ENCODE measurements at regions not wholly inside any gene's neighbourhood (a gene's known extent, or its start where the extent isn't known, plus 50 kb on each side); places are given as distances from the start of the nearest gene placed in this dataset.

DNA sequence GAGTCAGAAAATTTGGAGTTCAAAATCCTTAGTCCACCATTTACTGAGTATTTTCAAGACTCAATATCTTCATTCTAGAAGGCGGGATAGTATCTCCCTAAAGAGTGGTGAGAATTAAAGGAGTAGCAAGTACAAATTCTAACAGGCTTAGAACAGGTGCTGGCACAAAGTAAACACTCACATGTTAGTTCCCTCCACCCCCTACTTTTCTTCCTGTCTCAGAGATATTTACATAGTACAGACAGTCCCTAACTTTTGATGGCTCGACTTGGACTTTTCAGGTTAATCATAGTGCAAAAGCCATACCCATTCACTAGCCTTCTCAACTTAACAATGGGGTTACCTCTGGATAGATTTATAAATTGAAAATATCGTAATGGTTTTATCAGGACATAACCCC, 476.2 kb upstream of the RASGRP1 start:
- in situ Hi-C loops (cut with MboI; ENCODE audit: low sequenced_read_pairs in 4 of 4) (no loop called here), intact Hi-C loops (cut with DNase I; ENCODE audit: low total_unique reads) (no loop called here)
- H3K36me3 ChIP-seq: no peaks in the 10 kb centered on the region
- H3K27ac ChIP-seq: no peak overlapping the region
- TF ChIP-seq, protein P1, sequence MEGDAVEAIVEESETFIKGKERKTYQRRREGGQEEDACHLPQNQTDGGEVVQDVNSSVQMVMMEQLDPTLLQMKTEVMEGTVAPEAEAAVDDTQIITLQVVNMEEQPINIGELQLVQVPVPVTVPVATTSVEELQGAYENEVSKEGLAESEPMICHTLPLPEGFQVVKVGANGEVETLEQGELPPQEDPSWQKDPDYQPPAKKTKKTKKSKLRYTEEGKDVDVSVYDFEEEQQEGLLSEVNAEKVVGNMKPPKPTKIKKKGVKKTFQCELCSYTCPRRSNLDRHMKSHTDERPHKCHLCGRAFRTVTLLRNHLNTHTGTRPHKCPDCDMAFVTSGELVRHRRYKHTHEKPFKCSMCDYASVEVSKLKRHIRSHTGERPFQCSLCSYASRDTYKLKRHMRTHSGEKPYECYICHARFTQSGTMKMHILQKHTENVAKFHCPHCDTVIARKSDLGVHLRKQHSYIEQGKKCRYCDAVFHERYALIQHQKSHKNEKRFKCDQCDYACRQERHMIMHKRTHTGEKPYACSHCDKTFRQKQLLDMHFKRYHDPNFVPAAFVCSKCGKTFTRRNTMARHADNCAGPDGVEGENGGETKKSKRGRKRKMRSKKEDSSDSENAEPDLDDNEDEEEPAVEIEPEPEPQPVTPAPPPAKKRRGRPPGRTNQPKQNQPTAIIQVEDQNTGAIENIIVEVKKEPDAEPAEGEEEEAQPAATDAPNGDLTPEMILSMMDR (IDR thresholded peaks at IDR 0.05 in 4 of 5, conservative IDR thresholded peaks at IDR 0.05 in 1 of 5): no peak
- TF ChIP-seq POLR2A (IDR thresholded peaks at IDR 0.05): no peak
- no peaks in the 10 kb centered on the region for H3K27me3 ChIP-seq
- ATAC-seq (no peak), DNase-seq (no peak)
- no peaks in the 10 kb centered on the region for H3K9me3 ChIP-seq
- H3K4me1 ChIP-seq: no peaks in the 10 kb centered on the region
- no peak overlapping the region for H3K4me3 ChIP-seq

DNA sequence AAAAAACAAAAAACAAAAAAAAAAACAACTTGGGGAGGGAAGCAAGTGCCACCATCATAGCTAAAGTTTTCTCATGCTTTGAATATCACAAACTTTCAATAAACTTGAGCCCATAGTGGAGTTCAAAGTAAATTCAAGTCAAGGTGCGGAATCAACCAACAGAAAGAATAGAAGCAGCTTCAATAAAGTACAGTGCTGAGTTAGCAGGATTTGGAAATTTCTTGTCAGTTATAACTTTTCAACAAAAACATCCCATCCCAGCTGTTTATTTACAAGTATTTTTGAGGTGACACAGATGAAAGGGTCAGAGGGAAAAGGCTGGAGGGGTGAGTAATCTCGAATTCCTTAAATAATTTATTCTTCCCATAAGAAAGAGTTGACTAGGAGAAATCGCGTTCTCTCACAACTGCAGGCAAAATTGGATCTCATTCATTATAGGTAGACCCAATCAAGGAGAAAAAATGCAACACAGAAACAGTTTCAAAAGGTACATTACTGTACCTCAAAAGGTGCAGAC, 477.4 kb upstream of the RASGRP1 start:
- no peak for TF ChIP-seq POLR2A (IDR thresholded peaks at IDR 0.05)
- TF ChIP-seq, protein P1 (IDR thresholded peaks at IDR 0.05 in 4 of 5, conservative IDR thresholded peaks at IDR 0.05 in 1 of 5): no peak
- intact Hi-C loops (cut with DNase I; ENCODE audit: low total_unique reads): no loop called here
- no peaks in the 10 kb centered on the region for H3K9me3 ChIP-seq
- H3K4me1 ChIP-seq: no peaks in the 10 kb centered on the region
- in situ Hi-C loops (cut with MboI; ENCODE audit: low sequenced_read_pairs in 4 of 4): no loop called here
- no peaks in the 10 kb centered on the region for H3K36me3 ChIP-seq
- H3K27me3 ChIP-seq: no peaks in the 10 kb centered on the region
- no peak overlapping the region for H3K27ac ChIP-seq
- no peak overlapping the region for H3K4me3 ChIP-seq
- ATAC-seq (no peak), DNase-seq (no peak)

DNA sequence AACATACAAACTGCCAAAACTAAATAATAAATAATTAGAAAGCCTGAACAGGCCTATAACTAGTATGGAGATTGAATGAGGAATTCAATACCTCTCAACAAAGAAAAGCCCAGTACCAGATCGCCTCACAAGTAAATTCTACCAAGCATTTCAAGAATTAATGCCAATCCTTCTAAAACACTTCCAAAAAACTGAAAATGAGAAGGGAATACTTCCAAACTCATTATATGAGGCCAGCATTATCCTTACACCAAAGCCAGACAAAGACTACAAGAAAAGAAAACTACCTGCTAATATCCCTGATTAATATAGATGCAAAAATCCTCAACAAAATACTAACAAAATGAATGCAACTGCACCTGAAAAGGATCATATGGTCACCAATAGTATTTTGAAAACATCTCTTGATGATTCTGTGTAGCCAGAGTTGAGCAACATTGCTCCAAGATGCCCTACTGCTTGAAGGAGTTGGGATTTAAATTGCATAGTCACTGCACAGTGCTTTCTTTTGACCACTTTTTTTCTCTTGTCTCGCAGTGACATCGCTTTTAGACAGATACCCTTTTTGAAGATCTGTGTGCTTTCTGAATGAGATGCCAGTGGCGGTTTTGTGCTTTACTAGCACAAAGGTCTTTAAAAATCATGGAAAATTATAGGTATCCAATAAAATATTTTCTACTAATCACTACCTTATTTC, 487.2 kb upstream of the RASGRP1 start:
- no peak for DNase-seq
- peaks cover 0 to 3% (median 0%) of the 10 kb centered on the region in 3 donors for H3K9me3 ChIP-seq
- no peak for ATAC-seq
- no peaks in the 10 kb centered on the region for H3K4me1 ChIP-seq
- no peaks in the 10 kb centered on the region for H3K36me3 ChIP-seq
- no peak for TF ChIP-seq POLR2A (IDR thresholded peaks at IDR 0.05)
- TF ChIP-seq, protein P1 (IDR thresholded peaks at IDR 0.05 in 4 of 5, conservative IDR thresholded peaks at IDR 0.05 in 1 of 5): no peak
- H3K27me3 ChIP-seq: no peaks in the 10 kb centered on the region
- intact Hi-C loops (cut with DNase I; ENCODE audit: low total_unique reads) (no loop called here), in situ Hi-C loops (cut with MboI; ENCODE audit: low sequenced_read_pairs in 4 of 4) (no loop called here)
- H3K27ac ChIP-seq: no peak overlapping the region
- H3K4me3 ChIP-seq: no peak overlapping the region

DNA sequence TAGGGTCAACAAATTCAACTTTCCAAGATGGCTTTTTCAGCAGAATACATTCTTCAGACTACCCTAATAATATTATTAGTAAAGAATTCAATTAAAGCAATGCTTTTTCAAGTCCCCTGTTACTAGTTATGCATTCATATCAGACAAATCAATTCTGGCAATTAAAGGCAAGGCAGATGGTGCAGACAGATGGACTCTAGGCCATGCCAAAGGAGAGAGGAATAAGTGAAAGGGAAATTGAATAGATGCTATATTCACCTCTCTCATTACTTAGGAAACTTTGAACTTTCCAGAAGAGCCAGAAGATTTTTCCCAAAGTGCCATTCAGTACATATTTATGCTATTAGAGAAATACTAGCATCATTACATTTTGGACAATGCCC, 487.7 kb upstream of the RASGRP1 start:
- intact Hi-C loops (cut with DNase I; ENCODE audit: low total_unique reads): no loop called here
- no peaks in the 10 kb centered on the region for H3K27me3 ChIP-seq
- peaks cover 0 to 3% (median 0%) of the 10 kb centered on the region in 3 donors for H3K9me3 ChIP-seq
- ATAC-seq (no peak), DNase-seq (no peak)
- no peak overlapping the region for H3K27ac ChIP-seq
- H3K4me1 ChIP-seq: no peaks in the 10 kb centered on the region
- TF ChIP-seq, protein P1 (IDR thresholded peaks at IDR 0.05 in 4 of 5, conservative IDR thresholded peaks at IDR 0.05 in 1 of 5): no peak
- TF ChIP-seq POLR2A (IDR thresholded peaks at IDR 0.05): no peak
- no peak overlapping the region for H3K4me3 ChIP-seq
- in situ Hi-C loops (cut with MboI; ENCODE audit: low sequenced_read_pairs in 4 of 4): no loop called here
- H3K36me3 ChIP-seq: no peaks in the 10 kb centered on the region
